Middle frontal gyrus (tissue), 1 donor: ENCODE measurements at regions not wholly inside any gene's neighbourhood (a gene's known extent, or its start where the extent isn't known, plus 50 kb on each side); places are given as distances from the start of the nearest gene placed in this dataset.

Experiments
- DNase-seq: peaks from one replicate; pipeline ENCODE4 v3.0.0-alpha.2; 2015; ENCODE audit warnings: low spot score; ENCODE audit errors: extremely low spot score

DNA sequence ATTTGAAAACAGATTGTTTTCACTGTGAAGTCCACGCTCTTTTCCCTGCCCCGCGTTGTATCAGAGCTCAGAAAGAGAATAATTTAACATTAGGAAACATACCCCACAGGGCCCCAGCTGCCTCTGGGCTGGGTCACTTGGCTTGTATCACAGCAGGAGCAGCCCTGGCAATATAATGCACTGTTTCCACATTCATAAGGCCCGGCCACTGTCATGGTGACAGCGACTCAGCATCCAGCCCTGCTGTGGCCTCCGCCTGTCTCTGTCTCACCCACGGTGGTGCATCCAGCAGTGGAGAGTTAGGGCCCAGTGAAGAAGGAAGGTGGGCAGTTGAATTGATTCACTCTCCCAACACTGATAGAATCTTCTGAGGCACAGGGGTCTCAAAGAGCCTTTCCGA lies 188.9 kb downstream of the NSG2 start:
- no peak for DNase-seq

DNA sequence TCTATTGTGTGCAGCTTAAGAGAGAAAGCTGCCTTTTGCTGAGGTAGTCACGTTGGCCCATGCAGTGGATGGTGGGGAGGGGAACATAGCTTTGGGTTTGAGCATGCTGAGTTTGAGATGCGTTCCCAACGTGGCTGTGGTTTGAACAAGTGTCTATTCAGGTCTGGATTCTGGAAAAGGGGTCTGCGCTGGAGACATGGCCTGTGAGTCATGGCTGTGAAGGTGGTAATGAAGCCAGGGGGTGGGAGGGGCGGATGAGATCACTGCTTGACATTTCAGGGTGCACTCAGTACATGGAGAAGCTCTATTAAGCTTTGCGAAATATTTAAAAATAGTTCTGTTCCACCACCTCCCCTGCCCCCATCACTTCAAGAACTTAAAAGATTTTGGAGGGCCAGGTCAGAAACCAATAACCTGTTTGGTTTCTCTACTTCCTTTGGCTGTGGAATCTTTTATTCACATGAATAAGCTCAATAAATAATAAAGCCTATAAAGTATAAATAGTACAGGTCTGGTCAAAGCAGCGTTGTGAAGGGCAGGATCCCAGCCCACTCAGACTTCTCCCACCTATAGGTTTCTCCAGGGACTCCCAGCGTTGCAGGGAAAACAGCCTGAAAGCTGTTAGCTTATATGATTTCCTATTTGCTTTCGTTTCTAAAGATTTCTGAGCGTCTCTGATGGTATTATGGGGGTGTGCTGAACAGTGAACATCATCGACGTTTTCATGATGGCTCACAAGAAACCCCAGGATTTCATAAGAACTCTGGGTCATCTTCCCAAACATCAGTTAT lies 189.9 kb downstream of the NSG2 start:
- no peak for DNase-seq

DNA sequence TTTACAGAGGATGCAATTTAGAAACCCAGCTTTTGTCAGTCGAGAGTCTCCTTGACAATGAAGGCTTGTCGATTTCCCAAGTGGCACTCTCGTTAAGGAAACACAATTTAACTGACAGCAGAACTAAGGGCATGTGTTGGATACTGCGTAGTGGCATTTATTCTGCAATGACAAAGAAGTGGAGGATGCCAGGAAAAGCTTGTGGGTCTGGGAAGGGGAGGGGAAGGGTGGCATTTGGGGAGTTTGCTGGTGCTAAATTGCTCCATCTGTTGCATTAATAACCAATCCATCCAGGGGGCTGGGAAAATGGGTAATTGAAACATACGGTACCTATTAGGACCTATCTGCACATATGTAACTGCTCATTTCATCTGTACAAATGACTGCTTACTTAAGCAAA lies 190.6 kb downstream of the NSG2 start:
- no peak for DNase-seq

DNA sequence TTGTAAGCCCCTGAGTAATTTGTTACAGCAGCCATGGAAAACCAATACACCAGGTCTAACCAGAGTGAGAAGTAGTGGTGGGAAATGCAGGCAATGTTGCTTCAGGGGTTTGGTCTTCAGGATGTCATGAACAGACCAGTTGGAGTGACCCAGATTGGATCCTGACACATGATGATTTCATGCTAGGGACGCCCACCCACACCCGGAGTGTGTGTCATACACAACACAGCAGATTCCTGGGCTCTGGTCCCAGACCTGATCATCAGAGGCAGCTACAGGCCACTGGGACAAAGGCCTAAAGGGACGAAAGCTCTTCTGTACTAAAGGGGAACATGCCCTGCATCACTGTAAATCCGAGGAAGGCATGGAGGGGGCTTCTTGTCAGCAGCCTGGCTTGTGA lies 194.2 kb downstream of the NSG2 start:
- DNase-seq = no peak

DNA sequence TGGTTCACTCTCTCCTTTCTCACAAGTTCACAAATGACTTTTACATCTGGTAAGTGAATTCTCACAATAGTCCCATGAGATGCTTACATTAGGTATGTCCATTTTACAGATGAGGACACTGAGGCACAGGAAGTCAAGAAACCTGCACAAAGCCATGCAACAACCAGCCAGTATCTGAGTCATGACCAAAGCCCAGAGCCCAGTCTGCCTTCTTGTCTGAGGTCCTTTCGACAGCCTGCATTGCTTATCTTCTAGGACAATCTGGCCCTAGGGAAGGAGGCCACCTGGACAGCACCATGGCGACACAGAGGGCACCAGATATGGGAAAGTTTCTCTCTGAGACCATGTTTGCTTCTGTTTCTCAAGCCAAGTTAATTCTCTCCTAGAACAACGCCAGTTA lies 197.1 kb downstream of the NSG2 start:
- no peak for DNase-seq

DNA sequence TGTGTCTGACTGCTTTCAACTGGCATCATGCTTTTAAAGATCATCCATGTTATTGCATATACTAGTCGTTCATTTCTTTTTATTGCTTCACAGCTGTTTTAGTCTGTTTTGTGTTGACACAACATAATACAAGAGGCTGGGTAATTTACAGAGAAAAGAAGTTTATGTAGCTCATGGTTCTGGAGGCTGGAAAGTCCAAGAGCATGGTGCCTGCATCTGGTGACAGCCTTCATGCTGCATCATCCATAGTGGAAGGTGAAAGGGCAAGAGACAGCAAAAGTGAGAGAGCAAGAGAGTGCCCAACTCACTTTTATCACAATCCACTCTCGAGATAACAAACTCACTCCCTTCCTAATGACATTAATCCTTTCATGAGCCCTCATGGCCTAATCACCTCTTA lies 198.4 kb downstream of the NSG2 start:
- no peak for DNase-seq

DNA sequence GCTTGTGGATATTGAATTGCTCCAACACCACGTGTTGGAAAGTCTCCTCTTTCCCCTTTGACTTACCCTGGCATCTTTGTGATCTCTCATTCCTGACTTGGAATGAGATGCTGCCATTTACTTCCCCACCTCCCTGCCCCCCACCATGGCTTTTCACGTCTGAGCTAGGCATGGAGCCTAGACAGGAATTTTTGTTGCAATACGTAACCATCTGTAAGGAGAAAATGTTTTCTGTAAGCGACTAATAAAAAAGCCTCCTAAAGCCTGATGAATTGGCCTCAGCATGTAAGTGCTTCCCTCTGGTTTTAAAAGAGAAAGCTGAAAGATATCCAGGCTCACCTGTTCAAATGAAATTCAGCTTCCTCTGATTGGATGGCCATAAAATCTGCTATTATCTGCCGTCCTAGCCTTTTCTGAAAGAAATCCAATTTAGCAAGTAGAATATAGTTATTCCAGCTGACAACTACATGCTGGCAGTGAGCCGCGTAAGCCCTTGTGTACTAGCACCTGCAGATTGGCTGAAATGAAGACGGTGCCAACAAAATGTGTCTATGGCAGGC lies 200.1 kb downstream of the NSG2 start:
- no peak for DNase-seq

DNA sequence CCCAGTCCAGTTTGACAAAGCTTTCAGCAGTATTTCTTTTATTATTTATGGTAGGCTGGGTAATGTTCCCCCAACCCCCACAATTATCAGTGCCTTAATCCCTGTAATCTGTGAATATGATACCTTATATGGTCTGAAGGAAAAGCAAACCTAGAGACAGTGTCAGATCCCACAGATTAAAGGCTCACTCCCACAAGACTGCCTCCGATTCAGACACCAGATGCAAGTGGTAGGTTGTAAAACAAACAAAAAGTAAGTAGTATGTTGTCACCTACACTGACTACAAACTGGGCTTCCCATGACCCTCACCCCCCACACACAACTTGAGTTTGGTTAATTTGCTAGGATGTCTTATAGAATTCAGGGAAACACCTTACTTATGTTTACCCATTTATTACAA lies 201.2 kb downstream of the NSG2 start:
- DNase-seq = no peak

DNA sequence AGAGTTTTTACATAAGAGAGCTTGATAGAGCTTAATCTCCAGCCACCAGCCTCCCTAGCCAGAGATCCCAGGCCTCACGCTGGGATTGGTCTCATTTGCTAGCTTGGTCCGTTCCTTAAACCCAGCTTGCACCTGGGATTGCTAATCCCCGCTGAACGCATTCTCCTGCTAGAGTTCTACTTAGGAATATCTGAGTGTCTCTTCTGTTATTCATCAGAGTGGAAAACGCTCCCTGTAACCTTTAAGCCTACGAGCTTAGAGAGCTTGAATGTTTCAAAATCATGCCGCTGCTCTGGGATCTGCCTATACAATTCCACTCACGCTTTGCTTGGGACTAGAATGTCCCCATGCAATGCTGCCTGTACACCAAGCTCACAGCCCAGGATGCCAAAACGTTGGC lies 201.8 kb downstream of the NSG2 start:
- no peak for DNase-seq

DNA sequence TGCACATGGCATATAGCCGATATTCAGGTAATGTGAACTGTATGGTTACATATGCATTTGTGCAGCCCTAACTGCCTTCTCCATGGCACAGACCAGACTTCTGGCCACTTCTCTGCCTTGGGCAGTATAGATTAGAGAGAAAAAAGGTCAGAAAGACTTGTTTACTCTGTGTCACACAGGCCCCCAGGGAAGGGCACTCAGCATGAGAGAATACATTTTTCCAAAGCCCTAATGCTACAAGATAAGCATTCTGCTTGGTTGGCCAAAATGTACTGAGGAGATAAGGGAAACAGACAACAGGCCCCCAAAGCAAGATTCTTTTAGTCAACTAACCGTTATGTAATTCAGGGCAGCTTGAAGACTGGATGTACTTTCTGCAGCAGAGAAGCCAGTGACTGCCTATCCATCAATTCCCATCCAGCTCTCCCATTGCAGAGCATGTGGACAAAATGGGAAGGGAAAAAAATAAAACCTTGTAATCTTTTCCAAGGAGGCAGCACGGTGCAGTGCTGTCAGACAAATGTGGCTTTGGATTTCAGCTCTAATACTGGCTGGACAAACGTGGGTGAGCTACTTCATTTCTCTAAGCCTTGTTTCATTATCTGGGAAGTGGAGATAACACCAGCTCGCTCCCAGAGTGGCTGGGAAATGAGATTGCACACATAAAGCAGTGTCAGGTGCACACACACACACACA lies 205.9 kb downstream of the NSG2 start:
- DNase-seq = no peak

DNA sequence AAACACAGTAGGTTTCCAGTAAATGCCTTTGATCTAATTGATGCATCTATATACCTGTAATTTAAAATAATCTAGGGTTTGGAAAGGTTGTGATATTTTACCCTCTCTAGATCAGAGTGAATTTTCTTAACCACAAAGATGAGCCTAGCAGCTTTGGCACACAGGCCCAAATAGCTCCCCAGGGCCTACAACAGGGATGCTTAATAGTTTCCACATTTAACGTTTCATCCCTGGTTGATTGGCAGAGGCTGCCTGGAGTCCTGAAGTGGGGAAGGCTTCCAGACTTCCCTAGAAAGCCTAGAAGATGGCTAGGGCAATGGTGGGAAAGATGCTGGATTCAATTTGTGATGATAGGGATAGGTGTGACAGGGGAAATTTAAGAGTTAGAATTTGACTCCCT lies 206.6 kb downstream of the NSG2 start:
- DNase-seq = no peak

DNA sequence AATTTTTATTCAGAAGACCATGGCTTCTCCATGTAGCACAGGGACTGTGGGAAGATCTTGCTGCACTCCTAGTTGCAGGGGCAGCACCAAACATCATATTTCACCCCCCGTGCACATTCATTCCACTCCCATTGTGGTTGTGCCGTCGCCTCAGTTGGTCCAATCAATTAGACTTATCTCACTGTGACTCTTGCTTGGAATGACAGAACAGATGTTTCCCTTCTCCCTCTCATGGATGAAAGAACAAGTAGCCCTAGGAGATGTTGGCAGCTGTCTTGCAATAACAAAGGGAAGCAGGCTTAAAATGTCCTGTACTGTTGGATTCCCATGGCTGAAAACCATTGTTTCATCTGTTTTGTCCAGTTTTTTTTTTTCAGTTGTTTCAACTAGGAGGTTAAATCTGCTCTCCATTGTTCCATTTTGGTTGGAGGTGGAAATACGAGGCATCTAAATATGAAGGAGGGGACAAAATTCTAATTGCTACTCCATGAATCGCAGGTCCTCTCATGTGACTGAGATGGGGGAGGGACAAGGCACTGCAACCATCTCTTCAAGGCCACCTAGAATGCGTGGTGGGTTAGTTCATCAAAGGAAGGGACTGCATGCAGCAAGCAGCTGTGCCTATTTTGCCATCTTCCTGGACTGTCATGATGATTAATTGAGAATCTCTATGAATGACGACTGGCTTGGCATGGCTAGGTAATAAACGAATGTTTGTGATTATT lies 214.4 kb downstream of the NSG2 start:
- DNase-seq = no peak

DNA sequence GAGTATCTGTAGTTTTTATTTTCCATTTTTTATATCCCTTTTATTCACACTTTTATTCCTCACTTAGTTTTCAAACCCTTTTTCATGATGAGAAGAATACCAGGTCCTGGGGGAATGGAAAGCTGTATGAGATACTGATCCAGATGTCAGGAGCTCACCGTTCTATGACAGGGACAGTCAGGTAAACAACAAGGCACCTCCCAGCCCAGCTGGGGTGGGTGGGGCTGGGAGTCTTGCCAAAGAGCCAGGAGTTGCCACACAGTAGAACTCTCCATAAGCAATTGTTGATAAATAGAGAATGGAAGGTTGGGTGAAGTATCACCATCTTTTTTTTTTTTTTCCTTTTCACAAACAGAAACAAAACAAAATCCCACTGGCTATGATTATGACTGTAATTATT lies 225.8 kb downstream of the NSG2 start:
- DNase-seq = no peak

DNA sequence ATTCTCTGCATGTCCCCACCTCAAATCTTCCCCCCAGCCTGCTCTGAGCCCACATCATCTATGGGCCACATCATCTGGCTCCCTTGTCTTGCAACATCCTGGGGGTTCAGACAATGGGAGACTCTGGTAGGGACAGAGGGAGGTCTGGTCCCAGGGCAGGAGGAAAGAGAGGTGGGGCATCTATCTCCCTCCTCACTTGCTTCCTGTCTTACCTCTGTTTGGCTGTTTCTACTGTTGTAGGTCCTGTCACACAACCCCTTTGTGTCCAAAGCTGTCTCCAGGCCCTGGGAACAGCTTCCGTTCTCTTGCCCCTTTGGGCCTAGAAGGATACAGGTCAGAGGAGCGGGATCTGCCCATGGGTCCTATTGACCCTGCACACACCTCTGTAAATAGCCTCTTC lies 227.2 kb downstream of the NSG2 start:
- no peak for DNase-seq

DNA sequence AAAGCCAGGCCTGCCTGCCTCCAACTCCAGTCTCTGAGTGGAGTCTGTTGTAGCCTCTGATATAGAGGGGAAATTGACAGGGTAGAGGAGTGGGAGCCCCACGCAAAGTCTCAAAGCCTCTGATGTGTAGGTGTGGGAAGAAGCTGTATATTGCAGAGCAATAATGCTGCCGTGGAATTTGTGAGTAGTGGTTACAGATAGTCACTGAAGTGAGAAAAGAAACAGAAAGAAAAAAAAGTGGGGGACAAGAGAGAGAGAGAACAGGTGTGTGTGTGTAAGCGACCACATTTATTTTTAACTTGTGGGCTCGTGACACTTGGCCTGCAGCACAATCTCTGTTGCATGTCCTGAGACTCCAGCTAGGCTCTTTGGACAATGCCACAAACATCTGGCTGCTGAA lies 227.8 kb downstream of the NSG2 start:
- no peak for DNase-seq

DNA sequence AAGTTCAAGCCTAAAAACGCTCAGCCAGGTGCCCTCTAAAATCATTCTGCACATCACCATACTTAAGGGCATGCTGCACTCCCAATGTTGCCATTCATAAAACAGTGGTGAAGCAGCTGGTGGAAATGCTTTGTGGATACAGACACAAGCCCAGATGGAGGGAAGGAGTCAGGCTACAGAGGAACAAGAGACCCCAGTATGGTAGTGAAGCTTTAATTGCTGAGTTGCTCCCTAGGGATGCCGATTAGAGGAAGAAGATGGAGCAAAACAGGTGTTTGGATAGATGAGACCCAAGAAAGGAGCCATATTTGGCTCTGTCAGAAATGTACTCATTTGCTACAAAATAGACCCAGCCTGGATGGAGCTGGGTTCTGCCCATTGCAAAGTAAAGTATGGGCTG lies 230.5 kb downstream of the NSG2 start:
- no peak for DNase-seq

DNA sequence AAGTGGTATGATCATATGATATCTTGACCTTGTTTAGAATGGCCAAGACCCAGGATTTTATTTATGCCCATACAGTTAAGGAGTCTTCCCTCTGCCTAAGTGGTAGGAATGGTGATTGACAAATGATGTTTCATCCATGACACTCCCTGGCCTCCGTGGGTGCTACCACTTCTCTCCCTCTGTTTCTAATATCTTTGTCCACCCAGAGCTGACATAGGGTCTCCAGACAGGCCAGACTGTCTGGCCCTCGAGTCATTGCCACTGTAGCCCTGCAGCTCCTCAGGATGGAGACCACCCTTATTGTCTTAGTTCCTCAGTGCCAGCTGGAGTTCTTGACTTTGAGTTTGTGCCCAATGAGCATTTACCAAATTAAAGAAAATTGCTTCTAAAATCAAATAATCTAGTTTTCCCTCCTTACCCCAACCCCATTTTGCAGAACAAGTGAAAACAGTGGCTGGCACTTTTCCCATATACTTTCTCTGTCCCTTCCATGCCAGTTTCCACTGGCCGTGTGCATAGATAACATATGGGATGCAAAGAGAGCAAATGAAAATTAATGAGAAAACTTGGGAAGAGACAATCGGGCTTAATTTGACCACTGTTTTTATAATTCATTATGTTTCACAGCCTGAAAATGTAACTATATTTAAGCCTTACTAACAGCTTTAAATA lies 235.7 kb downstream of the NSG2 start:
- DNase-seq = no peak

DNA sequence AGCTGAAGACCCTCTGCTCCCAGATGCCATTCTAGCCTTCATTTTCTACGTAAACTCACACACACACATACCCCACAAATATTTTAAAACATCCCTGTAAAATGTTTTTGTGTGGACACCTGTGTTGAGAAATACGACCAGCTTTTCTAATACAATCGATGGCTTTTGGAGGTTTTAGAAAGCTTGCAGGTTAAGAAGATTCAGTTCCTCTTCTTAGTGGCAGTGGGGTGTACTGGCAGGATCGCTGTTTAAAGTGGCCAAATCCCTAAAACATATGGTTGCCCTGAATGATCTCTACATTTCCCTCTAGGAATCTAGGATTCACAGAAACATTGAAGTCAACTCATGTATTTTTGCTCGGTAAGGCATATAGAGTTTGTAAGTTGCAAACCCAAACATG lies 236.3 kb downstream of the NSG2 start:
- no peak for DNase-seq

DNA sequence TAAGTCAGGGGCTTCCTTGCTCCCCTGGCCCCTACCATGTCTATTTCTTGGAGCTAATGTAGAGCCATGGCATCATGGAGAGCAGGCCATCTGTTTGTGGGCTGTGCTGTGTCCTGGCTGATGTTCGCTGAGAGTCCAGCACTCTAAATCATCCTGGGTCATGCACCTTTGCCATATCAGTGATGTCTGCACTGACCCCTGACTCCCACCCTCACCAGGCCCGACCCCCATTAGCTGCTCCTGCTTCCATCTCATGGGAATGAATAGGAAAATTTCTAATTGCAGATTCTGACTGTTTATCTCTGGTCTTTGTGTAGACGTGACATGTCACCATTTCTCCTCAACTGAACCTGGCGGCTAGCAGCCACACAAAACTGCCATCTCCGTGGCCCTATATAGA lies 236.9 kb downstream of the NSG2 start:
- DNase-seq = no peak

DNA sequence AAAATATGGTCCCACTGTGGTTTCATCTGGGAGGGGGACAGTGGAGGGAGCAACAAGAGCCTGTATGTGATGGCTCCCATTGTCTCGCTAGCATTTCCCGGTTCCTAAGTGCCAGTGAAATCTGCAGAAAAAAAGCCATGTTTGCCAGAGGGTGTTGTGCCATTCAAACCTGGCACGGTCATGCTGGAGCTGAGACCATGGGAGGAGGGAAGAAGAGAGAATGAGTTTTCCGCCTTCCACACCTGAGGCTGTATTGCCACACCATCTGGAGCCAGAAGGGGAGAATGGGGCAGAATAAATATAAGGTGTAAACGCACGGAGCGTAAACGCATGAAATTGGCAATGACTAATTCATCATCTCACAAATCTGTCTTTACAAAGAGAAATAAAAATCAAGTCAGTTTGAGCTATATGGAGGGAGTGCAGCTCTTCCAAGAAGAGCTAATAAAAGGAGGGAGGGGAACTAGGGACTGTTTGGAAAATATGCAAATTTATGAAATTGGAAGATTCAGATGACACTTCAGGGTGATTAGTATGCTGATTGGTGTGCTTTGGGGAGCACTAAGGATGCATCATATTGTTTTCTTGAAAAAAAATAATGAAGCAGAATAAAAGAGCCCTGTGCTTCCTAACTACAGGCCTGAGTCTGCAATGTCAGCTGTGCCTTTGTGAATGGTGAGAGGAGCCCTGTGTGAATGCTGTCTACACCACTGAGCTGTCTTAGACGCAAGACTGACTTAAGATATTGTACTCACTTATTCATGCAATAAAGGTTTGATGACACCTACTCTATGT lies 237.9 kb downstream of the NSG2 start:
- no peak for DNase-seq

DNA sequence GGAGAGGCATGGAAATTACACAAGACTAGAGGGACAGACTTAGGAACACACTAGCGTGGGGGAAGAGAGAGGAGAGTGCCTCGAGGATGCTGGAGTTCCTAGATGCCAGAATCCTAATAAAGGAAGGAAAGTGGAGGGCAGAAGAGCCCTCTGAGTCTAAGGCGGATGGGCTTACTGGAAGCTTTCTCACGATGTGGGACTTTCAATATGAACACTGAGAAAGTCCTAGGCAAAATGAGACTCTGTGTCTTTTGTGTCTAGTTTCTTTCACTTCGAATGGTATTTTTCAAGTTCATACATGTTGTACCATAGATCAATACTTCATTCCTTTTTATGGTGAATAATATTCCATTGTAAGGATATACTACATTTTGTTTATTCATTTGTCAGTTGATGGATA lies 239.4 kb downstream of the NSG2 start:
- no peak for DNase-seq
